OCI-LY7 (cell line): ENCODE measurements at regions not wholly inside any gene's neighbourhood (a gene's known extent, or its start where the extent isn't known, plus 50 kb on each side); places are given as distances from the start of the nearest gene placed in this dataset.

Source experiments
- BruUV-seq: library from RNA; stranded (reverse); fragments of 400-500 nt; replicated peaks from 2 replicates; lab custom pipeline; 2021; lab: Mats Ljungman, UMichigan
- CTCF ChIA-PET: fragments of 300-600 bp; sonication (Branson Sonifier 250); formaldehyde crosslinking; loops from one replicate; lab custom pipeline; 2022; ENCODE audit warnings: antibody characterized with exemption; ENCODE audit not compliant: unreplicated experiment; lab: Charles Lee
- POLR2A ChIA-PET: fragments of 300-600 bp; sonication (Branson Sonifier 250); formaldehyde crosslinking; loops from one replicate; lab custom pipeline; 2022; ENCODE audit warnings: antibody characterized with exemption; lab: Charles Lee
- DNase-seq: peaks from one replicate; pipeline ENCODE4 v3.0.0-alpha.2; 2015; ENCODE audit warnings: low spot score
- H2AFZ ChIP-seq: fragments of 200-600 bp; sonication (generic), shearing (Covaris generic); 2 replicates; pipeline ENCODE4 v1.6.1; 2014; ENCODE audit warnings: mild to moderate bottlenecking, antibody characterized with exemption, low read length, moderate library complexity
- H3K27ac ChIP-seq: fragments of 200-600 bp; sonication (generic); 2 replicates; pipeline ENCODE4 v1.5.1; 2014; ENCODE audit warnings: mixed run types, low read depth, mild to moderate bottlenecking, moderate library complexity, low read length, inconsistent platforms; ENCODE audit not compliant: poor library complexity, severe bottlenecking
- H3K36me3 ChIP-seq: fragments of 200-600 bp; sonication (generic); 2 replicates; pipeline ENCODE4 v1.6.1; 2014; ENCODE audit warnings: mild to moderate bottlenecking, antibody characterized with exemption, low read length, moderate library complexity, mixed read lengths; ENCODE audit not compliant: insufficient read depth
- H3K4me1 ChIP-seq: fragments of 200-600 bp; sonication (generic); 2 replicates; pipeline ENCODE4 v1.5.1; 2014; ENCODE audit warnings: mild to moderate bottlenecking, low read length; ENCODE audit not compliant: insufficient read depth, poor library complexity, severe bottlenecking
- H3K4me2 ChIP-seq: fragments of 200-600 bp; sonication (generic); 2 replicates; pipeline ENCODE4 v1.6.1; 2014; ENCODE audit warnings: mild to moderate bottlenecking, low read length
- H3K4me3 ChIP-seq: fragments of 200-600 bp; sonication (generic); 2 replicates; pipeline ENCODE4 v1.5.1; 2014; ENCODE audit warnings: mild to moderate bottlenecking, low read depth, low read length; ENCODE audit not compliant: poor library complexity, severe bottlenecking
- H3K79me2 ChIP-seq: fragments of 200-600 bp; sonication (generic); 2 replicates; pipeline ENCODE4 v1.6.1; 2016; ENCODE audit warnings: low read depth, mild to moderate bottlenecking, low read length, moderate library complexity, mixed read lengths; ENCODE audit not compliant: insufficient read depth
- H3K9me2 ChIP-seq: fragments of 200-600 bp; sonication (generic); 2 replicates; pipeline ENCODE4 v1.6.1; 2016; ENCODE audit warnings: mild to moderate bottlenecking, low read length, mixed read lengths; ENCODE audit not compliant: insufficient read depth
- H3K9me3 ChIP-seq: fragments of 200-600 bp; sonication (generic); 2 replicates; pipeline ENCODE4 v1.6.1; 2014; ENCODE audit warnings: mild to moderate bottlenecking, mixed run types, low read length, mixed read lengths
- H4K20me1 ChIP-seq: fragments of 200-600 bp; sonication (generic); 2 replicates; pipeline ENCODE4 v1.6.1; 2014; ENCODE audit warnings: mild to moderate bottlenecking, antibody characterized with exemption, low read length, moderate library complexity, mixed read lengths; ENCODE audit not compliant: insufficient read depth
- EZH2phosphoT487 ChIP-seq: fragments of 200-600 bp; sonication (generic); IDR thresholded peaks from 2 replicates; pipeline ENCODE4 v1.6.1; 2018; ENCODE audit warnings: low read depth, borderline replicate concordance, mild to moderate bottlenecking, mixed run types, antibody characterized with exemption, low read length, moderate library complexity, mixed read lengths
- intact Hi-C: fragments of 100-400 bp; cut with micrococcal nuclease; formaldehyde crosslinking; loops from one replicate; pipeline ENCODE4 v1.10.0; 2022; ENCODE audit not compliant: unreplicated experiment
- TF ChIP-seq, protein P1 (sequence below): fragments of 200-600 bp; sonication (generic); conservative IDR thresholded peaks from 2 replicates; pipeline ENCODE4 v1.5.1; 2014; ENCODE audit warnings: mild to moderate bottlenecking, antibody characterized with exemption, low read length, moderate library complexity, mixed read lengths

DNA sequence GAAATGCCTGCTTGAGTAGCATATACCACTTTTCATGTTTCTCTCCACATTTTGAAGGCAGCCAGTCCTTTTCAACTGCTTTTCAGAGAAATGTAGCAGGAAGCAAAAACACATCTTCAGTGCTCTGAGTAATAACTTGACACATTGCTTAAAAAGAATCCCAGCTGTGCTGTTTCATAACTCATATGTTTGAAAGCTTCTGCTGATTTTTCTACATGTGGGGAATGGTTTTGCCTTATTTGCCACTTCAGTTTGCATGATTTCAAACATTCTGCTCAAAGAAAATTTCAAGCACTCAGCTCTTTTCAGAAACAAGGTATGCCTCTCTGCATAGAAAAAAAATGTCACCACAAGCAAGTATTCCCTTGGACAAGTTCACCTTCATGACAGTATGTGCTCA is 732.8 kb downstream of the POM121L12 start:
- ChIA-PET POLR2A (no interaction called here), CTCF (no interaction called here)
- no peaks in the 10 kb centered on the region for H3K9me2 ChIP-seq
- no peaks in the 10 kb centered on the region for H3K79me2 ChIP-seq
- H3K4me3 ChIP-seq: no peak overlapping the region
- intact Hi-C loops: no loop called here
- H3K9me3 ChIP-seq: no peaks in the 10 kb centered on the region
- H3K27ac ChIP-seq: no peak overlapping the region
- DNase-seq: no peak
- H3K4me2 ChIP-seq: no peak overlapping the region
- TF ChIP-seq, protein P1, sequence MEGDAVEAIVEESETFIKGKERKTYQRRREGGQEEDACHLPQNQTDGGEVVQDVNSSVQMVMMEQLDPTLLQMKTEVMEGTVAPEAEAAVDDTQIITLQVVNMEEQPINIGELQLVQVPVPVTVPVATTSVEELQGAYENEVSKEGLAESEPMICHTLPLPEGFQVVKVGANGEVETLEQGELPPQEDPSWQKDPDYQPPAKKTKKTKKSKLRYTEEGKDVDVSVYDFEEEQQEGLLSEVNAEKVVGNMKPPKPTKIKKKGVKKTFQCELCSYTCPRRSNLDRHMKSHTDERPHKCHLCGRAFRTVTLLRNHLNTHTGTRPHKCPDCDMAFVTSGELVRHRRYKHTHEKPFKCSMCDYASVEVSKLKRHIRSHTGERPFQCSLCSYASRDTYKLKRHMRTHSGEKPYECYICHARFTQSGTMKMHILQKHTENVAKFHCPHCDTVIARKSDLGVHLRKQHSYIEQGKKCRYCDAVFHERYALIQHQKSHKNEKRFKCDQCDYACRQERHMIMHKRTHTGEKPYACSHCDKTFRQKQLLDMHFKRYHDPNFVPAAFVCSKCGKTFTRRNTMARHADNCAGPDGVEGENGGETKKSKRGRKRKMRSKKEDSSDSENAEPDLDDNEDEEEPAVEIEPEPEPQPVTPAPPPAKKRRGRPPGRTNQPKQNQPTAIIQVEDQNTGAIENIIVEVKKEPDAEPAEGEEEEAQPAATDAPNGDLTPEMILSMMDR: no peak
- no peaks in the 10 kb centered on the region for H3K4me1 ChIP-seq
- H3K36me3 ChIP-seq: no peaks in the 10 kb centered on the region
- H4K20me1 ChIP-seq: no peaks in the 10 kb centered on the region
- H2AFZ ChIP-seq: no peak overlapping the region
- BruUV-seq: no TSS peak

DNA sequence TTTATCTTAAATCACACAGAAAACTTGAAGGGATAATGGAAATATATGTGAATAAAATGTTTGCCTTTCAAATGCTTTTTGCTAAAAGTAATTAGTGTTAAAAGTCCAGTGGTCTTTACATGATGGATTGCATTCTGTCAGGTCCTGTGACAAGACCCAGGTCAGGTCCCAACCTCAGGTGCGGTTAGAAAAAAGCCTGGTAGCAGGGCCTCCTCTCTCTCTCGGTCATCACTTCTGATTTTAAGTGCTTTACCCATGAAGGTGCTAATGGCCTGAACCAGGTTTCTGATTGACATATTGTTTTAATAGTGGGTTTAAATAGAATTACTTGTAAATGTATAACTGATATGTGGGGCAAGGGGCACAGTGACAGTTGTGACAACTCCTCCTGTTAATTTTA is 736.3 kb downstream of the POM121L12 start:
- H3K9me2 ChIP-seq: no peaks in the 10 kb centered on the region
- DNase-seq: no peak
- no peaks in the 10 kb centered on the region for H3K36me3 ChIP-seq
- no TSS peak for BruUV-seq
- ChIA-PET CTCF (no interaction called here), POLR2A (no interaction called here)
- no peak overlapping the region for H3K27ac ChIP-seq
- no peak overlapping the region for H3K4me3 ChIP-seq
- no peaks in the 10 kb centered on the region for H3K79me2 ChIP-seq
- no peaks in the 10 kb centered on the region for H3K9me3 ChIP-seq
- no peaks in the 10 kb centered on the region for H3K4me1 ChIP-seq
- no peak overlapping the region for H2AFZ ChIP-seq
- no peak overlapping the region for H3K4me2 ChIP-seq
- H4K20me1 ChIP-seq: no peaks in the 10 kb centered on the region
- intact Hi-C loops: no loop called here
- TF ChIP-seq, protein P1: no peak
- no peak for TF ChIP-seq EZH2phosphoT487

DNA sequence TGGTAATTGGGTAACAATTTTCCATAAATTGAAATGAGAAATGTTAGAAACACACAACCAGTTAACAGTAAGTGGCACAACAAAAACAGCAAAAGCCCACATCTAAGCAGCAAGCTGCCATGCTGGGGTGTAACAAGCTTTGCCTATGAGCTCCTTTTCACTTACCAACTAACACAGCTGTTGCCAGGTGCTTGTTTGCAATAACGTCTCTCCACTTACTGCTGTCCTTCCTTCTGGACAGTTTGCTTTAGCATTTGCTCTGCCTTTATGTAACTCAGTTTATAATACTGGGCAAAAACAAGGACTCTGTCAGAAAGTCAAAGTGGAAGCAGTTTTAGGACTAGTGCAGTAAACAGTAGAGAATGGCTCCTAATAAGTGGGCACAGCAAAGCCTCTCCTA is 740.9 kb downstream of the POM121L12 start:
- Histone ChIP-seq H3K4me1 (no peaks in the 10 kb centered on the region), H3K4me2 (no peak overlapping the region), H3K9me2 (no peaks in the 10 kb centered on the region), H4K20me1 (no peaks in the 10 kb centered on the region), H3K27ac (no peak overlapping the region), H3K79me2 (no peaks in the 10 kb centered on the region), H2AFZ (no peak overlapping the region), H3K9me3 (no peaks in the 10 kb centered on the region), H3K4me3 (no peak overlapping the region), H3K36me3 (no peaks in the 10 kb centered on the region)
- DNase-seq: no peak
- BruUV-seq: no TSS peak
- intact Hi-C loops: no loop called here
- ChIA-PET CTCF (no interaction called here), POLR2A (no interaction called here)
- TF ChIP-seq, protein P1: no peak
- TF ChIP-seq EZH2phosphoT487: no peak
